T-cell (primary cell): ENCODE measurements at regions not wholly inside any gene's neighbourhood (a gene's known extent, or its start where the extent isn't known, plus 50 kb on each side); places are given as distances from the start of the nearest gene placed in this dataset.

ENCODE experiments used
- ATAC-seq, 4 experiments: fragments of 200-7000 bp in 3 of 4; fragments of 150-1000 bp in 1 of 4; cut with Tn5 transposase; replicated peaks in 1 of 4; 1 replicate in 3 of 4; 2 replicates in 1 of 4; pipeline ENCODE4 v1.10.0; 2021; ENCODE audit warnings: moderate library complexity in 3 of 4, mild to moderate bottlenecking in 2 of 4, moderate number of reproducible peaks in 1 of 4
- CTCF ChIA-PET, 2 donors: fragments of 300-600 bp; sonication (Branson Sonifier 250); formaldehyde crosslinking; loops; one replicate each; lab custom pipeline; 2022; ENCODE audit warnings: antibody characterized with exemption in 2 of 2; lab: Charles Lee
- POLR2A ChIA-PET, 2 donors: fragments of 300-600 bp; sonication (Branson Sonifier 250); formaldehyde crosslinking; loops; one replicate each; lab custom pipeline; 2022; ENCODE audit warnings: antibody characterized with exemption in 2 of 2; lab: Charles Lee
- DNase-seq, 35 experiments: peaks; one replicate each; pipeline versions ENCODE4 v3.0.0 to v3.0.0-alpha.2; 2013 to 2023
- H3K27ac ChIP-seq: one replicate; pipeline ENCODE4 v1.5.1; 2013; ENCODE audit warnings: low read length
- H3K27me3 ChIP-seq, 2 experiments: replicated peaks in 1 of 2; 1 replicate in 1 of 2; 2 replicates in 1 of 2; pipeline versions ENCODE4 v1.6.1 to v1.7.0; 2013; ENCODE audit warnings: low read length in 1 of 2, mixed read lengths in 1 of 2; ENCODE audit not compliant: control insufficient read depth in 2 of 2, insufficient read depth in 2 of 2; ENCODE audit errors: extremely low read depth in 1 of 2
- H3K36me3 ChIP-seq, 2 donors: 1 replicate in 1 of 2; 2 replicates in 1 of 2; pipeline versions ENCODE4 v1.6.1 to v1.7.0; 2013; ENCODE audit warnings: low read length in 1 of 2; ENCODE audit not compliant: control insufficient read depth in 2 of 2, insufficient read depth in 1 of 2; ENCODE audit errors: extremely low read depth in 1 of 2
- H3K4me1 ChIP-seq, 2 experiments: 1 replicate in 1 of 2; 2 replicates in 1 of 2; pipeline versions ENCODE4 v1.6.1 to v1.7.0; 2013; ENCODE audit warnings: low read length in 2 of 2, mixed read lengths in 1 of 2; ENCODE audit not compliant: insufficient read depth in 2 of 2, control insufficient read depth in 1 of 2; ENCODE audit errors: extremely low read depth in 1 of 2
- H3K4me3 ChIP-seq, 2 donors: 1 replicate in 1 of 2; 2 replicates in 1 of 2; pipeline versions ENCODE4 v1.5.1 to v1.7.0; 2013; ENCODE audit warnings: mild to moderate bottlenecking in 2 of 2, low read length in 1 of 2, moderate library complexity in 1 of 2; ENCODE audit not compliant: control insufficient read depth in 1 of 2; ENCODE audit errors: extremely low read depth in 1 of 2
- H3K9me3 ChIP-seq: 2 replicates; pipeline ENCODE4 v1.7.0; 2013
- H3K27ac Mint-ChIP-seq, 2 donors: one replicate each; pipeline ENCODE4 v1.8.0; 2020 to 2021; ENCODE audit warnings: mild to moderate bottlenecking in 2 of 2, mixed read lengths in 2 of 2
- H3K27me3 Mint-ChIP-seq, 2 donors: one replicate each; pipeline ENCODE4 v1.8.0; 2021 to 2022; ENCODE audit warnings: mixed read lengths in 2 of 2
- H3K36me3 Mint-ChIP-seq: one replicate; pipeline ENCODE4 v1.8.0; 2021; ENCODE audit warnings: mixed read lengths
- H3K4me1 Mint-ChIP-seq, 3 donors: one replicate each; pipeline ENCODE4 v1.8.0; 2020 to 2022; ENCODE audit warnings: mixed read lengths in 3 of 3, mild to moderate bottlenecking in 1 of 3
- H3K4me3 Mint-ChIP-seq, 3 donors: one replicate each; pipeline ENCODE4 v1.8.0; 2020 to 2022; ENCODE audit warnings: mild to moderate bottlenecking in 3 of 3, mixed read lengths in 3 of 3, moderate library complexity in 3 of 3
- H3K9me3 Mint-ChIP-seq, 3 donors: one replicate each; pipeline ENCODE4 v1.8.0; 2020 to 2022; ENCODE audit warnings: mixed read lengths in 3 of 3
- WGBS: methylation state at CpG from one replicate; pipeline ENCODE4 v1.1.5; 2013; ENCODE audit warnings: missing lambda C conversion rate; ENCODE audit not compliant: insufficient coverage; 5-methylcytosine and 5-hydroxymethylcytosine counted together

- no peak for ATAC-seq
- peaks cover 0 to 2% of the 10 kb centered on the region in 2 experiments for H3K4me1 ChIP-seq
- WGBS, result no CpG with 5 or more reads among the region's 2 CpGs
- no peaks in the 10 kb centered on the region for H3K27me3 ChIP-seq
- no peaks in the 10 kb centered on the region for H3K9me3 Mint-ChIP-seq
- no peaks in the 10 kb centered on the region for H3K4me1 Mint-ChIP-seq
- H3K27me3 Mint-ChIP-seq, result peaks cover 0 to 12% of the 10 kb centered on the region in 2 donors
- POLR2A ChIA-PET, result no interaction called here
- DNase-seq, result no peak
- no peak overlapping the region for H3K27ac ChIP-seq
- H3K36me3 Mint-ChIP-seq, result no peaks in the 10 kb centered on the region
- H3K9me3 ChIP-seq, result no peaks in the 10 kb centered on the region
- no peak overlapping the region for H3K27ac Mint-ChIP-seq
- CTCF ChIA-PET, result no interaction called here
- no peak overlapping the region for H3K4me3 ChIP-seq
- no peaks in the 10 kb centered on the region for H3K36me3 ChIP-seq
- no peak overlapping the region for H3K4me3 Mint-ChIP-seq
Measured at GRCh38 chr16:77069929-77070328, 121.1 kb upstream of the MON1B start.

- Histone ChIP-seq H3K36me3 (no peaks in the 10 kb centered on the region), H3K4me3 (no peak overlapping the region), H3K9me3 (no peaks in the 10 kb centered on the region), H3K27me3 (no peaks in the 10 kb centered on the region), H3K4me1 (peaks cover 0 to 2% of the 10 kb centered on the region in 2 experiments), H3K27ac (no peak overlapping the region)
- Mint-ChIP-seq H3K4me1 (no peaks in the 10 kb centered on the region), H3K9me3 (no peaks in the 10 kb centered on the region), H3K36me3 (no peaks in the 10 kb centered on the region), H3K27me3 (peaks cover 0 to 12% of the 10 kb centered on the region in 2 donors), H3K4me3 (no peak overlapping the region), H3K27ac (no peak overlapping the region)
- ChIA-PET CTCF (no interaction called here), POLR2A (no interaction called here)
- DNase-seq, result no peak
- no peak for ATAC-seq
- WGBS, result 100% methylated on average over 1 of the region's 6 CpGs
Measured at GRCh38 chr16:77070683-77071082, 120.3 kb upstream of the MON1B start.

GRCh38 chr16:77076839-77077238 is 114.2 kb upstream of the MON1B start:
- CTCF ChIA-PET, result no interaction called here
- Mint-ChIP-seq H3K4me3 (no peak overlapping the region), H3K4me1 (no peaks in the 10 kb centered on the region), H3K27ac (no peak overlapping the region), H3K36me3 (no peaks in the 10 kb centered on the region), H3K9me3 (no peaks in the 10 kb centered on the region), H3K27me3 (peaks cover 0 to under 1% of the 10 kb centered on the region in 2 donors)
- POLR2A ChIA-PET, result no interaction called here
- Histone ChIP-seq H3K4me3 (no peak overlapping the region), H3K36me3 (no peaks in the 10 kb centered on the region), H3K9me3 (no peaks in the 10 kb centered on the region), H3K4me1 (peaks cover 0 to 5% of the 10 kb centered on the region in 2 experiments), H3K27ac (no peak overlapping the region), H3K27me3 (no peaks in the 10 kb centered on the region)
- DNase-seq, result no peak
- WGBS, result no CpG with 5 or more reads among the region's 5 CpGs
- ATAC-seq, result no peak

GRCh38 chr16:77077256-77077922 is 113.6 kb upstream of the MON1B start:
- Mint-ChIP-seq H3K4me3 (no peak overlapping the region), H3K27me3 (no peaks in the 10 kb centered on the region), H3K9me3 (no peaks in the 10 kb centered on the region), H3K4me1 (no peaks in the 10 kb centered on the region), H3K27ac (no peak overlapping the region), H3K36me3 (no peaks in the 10 kb centered on the region)
- Histone ChIP-seq H3K9me3 (no peaks in the 10 kb centered on the region), H3K4me3 (no peak overlapping the region), H3K4me1 (peaks cover 0 to 5% of the 10 kb centered on the region in 2 experiments), H3K27ac (no peak overlapping the region), H3K36me3 (no peaks in the 10 kb centered on the region), H3K27me3 (no peaks in the 10 kb centered on the region)
- no peak for DNase-seq
- ChIA-PET CTCF (no interaction called here), POLR2A (no interaction called here)
- ATAC-seq, result no peak
- 90% methylated on average over 2 of the region's 8 CpGs for WGBS

- H3K36me3 ChIP-seq, result no peaks in the 10 kb centered on the region
- no peaks in the 10 kb centered on the region for H3K4me1 ChIP-seq
- no peak overlapping the region for H3K4me3 ChIP-seq
- H3K4me3 Mint-ChIP-seq, result no peak overlapping the region
- ATAC-seq (no peak), DNase-seq (no peak)
- no peaks in the 10 kb centered on the region for H3K27me3 ChIP-seq
- H3K9me3 ChIP-seq, result no peaks in the 10 kb centered on the region
- no peaks in the 10 kb centered on the region for H3K9me3 Mint-ChIP-seq
- POLR2A ChIA-PET, result no interaction called here
- no peaks in the 10 kb centered on the region for H3K4me1 Mint-ChIP-seq
- H3K27ac ChIP-seq, result no peak overlapping the region
- WGBS, result no CpG with 5 or more reads among the region's 1 CpG
- H3K27ac Mint-ChIP-seq, result no peak overlapping the region
- no peaks in the 10 kb centered on the region for H3K27me3 Mint-ChIP-seq
- H3K36me3 Mint-ChIP-seq, result no peaks in the 10 kb centered on the region
- CTCF ChIA-PET, result no interaction called here
Measured at GRCh38 chr16:77085981-77086380, 105.0 kb upstream of the MON1B start.

DNA sequence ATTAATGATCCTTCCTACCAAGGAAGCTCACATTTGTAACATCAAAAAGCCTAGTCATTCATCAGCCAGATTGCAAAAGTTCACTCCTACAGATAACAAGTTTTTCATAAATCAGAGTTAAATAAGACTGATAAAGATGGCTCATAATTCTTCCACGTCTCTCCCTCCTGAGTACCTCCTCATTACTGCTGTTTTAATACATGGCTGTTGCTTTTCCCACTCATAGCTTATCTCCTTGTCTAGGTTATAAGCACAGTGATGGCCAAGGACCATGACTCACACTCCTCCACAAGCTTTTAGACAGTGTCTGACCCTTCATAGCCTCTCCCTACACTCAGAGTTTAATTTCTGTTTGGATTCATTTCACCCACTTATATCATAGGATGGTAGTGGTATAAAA is 100.9 kb upstream of the MON1B start:
- Mint-ChIP-seq H3K27me3 (no peaks in the 10 kb centered on the region), H3K36me3 (no peaks in the 10 kb centered on the region), H3K9me3 (no peaks in the 10 kb centered on the region), H3K4me3 (no peak overlapping the region), H3K4me1 (no peaks in the 10 kb centered on the region), H3K27ac (no peak overlapping the region)
- ATAC-seq (no peak), DNase-seq (no peak)
- no peaks in the 10 kb centered on the region for H3K4me1 ChIP-seq
- CTCF ChIA-PET, result no interaction called here
- H3K27ac ChIP-seq, result no peak overlapping the region
- WGBS, result 50% methylated on average over 1 of the region's 1 CpG
- H3K4me3 ChIP-seq, result no peak overlapping the region
- H3K9me3 ChIP-seq, result no peaks in the 10 kb centered on the region
- no peaks in the 10 kb centered on the region for H3K27me3 ChIP-seq
- POLR2A ChIA-PET, result no interaction called here
- H3K36me3 ChIP-seq, result no peaks in the 10 kb centered on the region
